Activated naive CD8-positive, alpha-beta T cell treated with anti-CD3 and anti-CD28 coated beads, Interleukin-2, amount 10 ng/mL, durations not matched to agents 7 days and 5 days (primary cell): ENCODE measurements at regions not wholly inside any gene's neighbourhood (a gene's known extent, or its start where the extent isn't known, plus 50 kb on each side); places are given as distances from the start of the nearest gene placed in this dataset.

ENCODE experiments used
- ATAC-seq: fragments of 150-1000 bp; cut with Tn5 transposase; one replicate; pipeline ENCODE4 v1.10.0; 2021; ENCODE audit warnings: low read depth, moderate library complexity
- POLR2A ChIA-PET: fragments of 350-600 bp; sonication (Branson Sonifier 250); formaldehyde crosslinking; loops from one replicate; lab custom pipeline; 2021; ENCODE audit warnings: antibody characterized with exemption; lab: Charles Lee
- DNase-seq: peaks from one replicate; pipeline ENCODE4 v3.0.0; 2021
- H3K27ac Mint-ChIP-seq: one replicate; pipeline ENCODE4 v1.8.0; 2022; ENCODE audit warnings: mild to moderate bottlenecking, mixed read lengths
- H3K27me3 Mint-ChIP-seq: one replicate; pipeline ENCODE4 v1.8.0; 2022; ENCODE audit warnings: mild to moderate bottlenecking, moderate library complexity, mixed read lengths
- H3K36me3 Mint-ChIP-seq: one replicate; pipeline ENCODE4 v1.8.0; 2021; ENCODE audit warnings: mild to moderate bottlenecking, mixed read lengths
- H3K4me1 Mint-ChIP-seq: one replicate; pipeline ENCODE4 v1.8.0; 2021; ENCODE audit warnings: mixed read lengths
- H3K4me3 Mint-ChIP-seq: one replicate; pipeline ENCODE4 v1.8.0; 2022; ENCODE audit warnings: mild to moderate bottlenecking, moderate library complexity, mixed read lengths
- H3K9me3 Mint-ChIP-seq: one replicate; pipeline ENCODE4 v1.8.0; 2021; ENCODE audit warnings: mixed read lengths

DNA sequence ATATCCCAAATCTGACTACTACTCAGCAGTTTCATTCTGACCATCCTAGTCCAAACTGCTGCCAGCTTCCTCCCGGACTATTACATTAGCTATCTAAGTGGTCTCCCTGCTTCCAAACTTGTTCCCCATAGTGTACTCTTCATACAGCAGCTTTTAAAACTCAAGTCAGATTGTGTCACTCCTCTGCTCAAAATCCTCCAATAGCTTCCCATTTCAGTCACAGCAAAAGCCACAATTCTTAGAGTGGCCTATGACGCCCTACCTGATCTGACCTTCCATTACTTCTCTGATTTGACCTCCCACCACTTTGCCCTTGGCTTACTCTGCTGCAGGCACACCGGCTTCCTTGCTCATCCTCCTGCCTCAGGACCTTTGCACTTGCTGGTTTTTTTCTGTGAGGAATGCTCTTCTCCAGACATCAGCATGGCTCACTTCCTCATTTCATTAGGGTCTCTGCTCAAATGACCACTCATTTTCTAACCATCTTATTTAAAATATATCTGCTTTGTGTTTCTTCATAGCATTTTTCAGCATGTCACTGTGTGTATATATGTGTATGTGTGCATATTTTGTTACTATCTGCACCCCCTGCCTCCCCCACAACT lies 111.1 kb upstream of the DTNBP1 start:
- Mint-ChIP-seq H3K27me3 (no peaks in the 10 kb centered on the region), H3K9me3 (no peaks in the 10 kb centered on the region), H3K4me1 (peaks cover 4% of the 10 kb centered on the region), H3K4me3 (no peak overlapping the region), H3K27ac (no peak overlapping the region), H3K36me3 (no peaks in the 10 kb centered on the region)
- ATAC-seq (no peak), DNase-seq (no peak)
- POLR2A ChIA-PET: no interaction called here

DNA sequence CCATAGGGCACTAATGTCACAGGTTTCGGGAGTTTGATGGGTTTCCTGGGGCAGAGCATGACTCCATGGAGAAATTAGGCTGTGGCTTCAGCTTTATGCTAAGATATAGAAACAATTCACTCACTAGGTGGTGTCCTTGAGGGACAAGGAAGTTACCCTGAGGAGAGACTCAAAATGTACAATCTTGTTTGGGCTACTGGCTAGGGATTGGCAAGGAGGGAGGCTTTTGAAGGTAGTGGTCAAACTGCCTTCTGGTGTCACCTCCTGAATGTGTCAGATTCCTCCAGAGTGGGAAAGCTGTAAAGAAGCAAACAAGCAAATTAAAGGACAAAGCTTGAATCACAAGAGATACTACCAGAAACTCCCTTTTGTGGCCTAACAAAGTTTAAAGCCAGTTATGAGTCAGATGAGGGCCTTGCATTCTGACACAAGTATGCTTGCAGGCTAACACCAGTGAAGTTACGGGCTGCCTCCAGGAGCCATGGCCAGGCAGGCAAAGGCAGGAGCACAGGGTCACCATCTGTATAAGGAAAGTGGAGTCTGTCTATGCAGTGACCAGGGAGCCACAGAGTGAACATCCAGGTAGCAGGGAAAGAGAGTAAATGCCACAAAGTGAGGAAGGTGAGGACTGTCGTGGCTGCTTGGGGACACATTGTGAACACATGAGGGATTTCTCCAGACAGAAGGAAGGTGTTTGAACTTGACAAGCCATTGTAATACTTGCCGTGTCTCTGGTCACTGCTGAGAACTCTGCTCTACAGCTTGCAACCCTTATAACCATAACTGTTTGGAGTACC lies 107.7 kb upstream of the DTNBP1 start:
- no peaks in the 10 kb centered on the region for H3K27me3 Mint-ChIP-seq
- H3K4me3 Mint-ChIP-seq: no peak overlapping the region
- no peaks in the 10 kb centered on the region for H3K36me3 Mint-ChIP-seq
- ATAC-seq: no peak
- no peak for DNase-seq
- POLR2A ChIA-PET: no interaction called here
- no peaks in the 10 kb centered on the region for H3K9me3 Mint-ChIP-seq
- peaks cover 2% of the 10 kb centered on the region for H3K4me1 Mint-ChIP-seq
- no peak overlapping the region for H3K27ac Mint-ChIP-seq

DNA sequence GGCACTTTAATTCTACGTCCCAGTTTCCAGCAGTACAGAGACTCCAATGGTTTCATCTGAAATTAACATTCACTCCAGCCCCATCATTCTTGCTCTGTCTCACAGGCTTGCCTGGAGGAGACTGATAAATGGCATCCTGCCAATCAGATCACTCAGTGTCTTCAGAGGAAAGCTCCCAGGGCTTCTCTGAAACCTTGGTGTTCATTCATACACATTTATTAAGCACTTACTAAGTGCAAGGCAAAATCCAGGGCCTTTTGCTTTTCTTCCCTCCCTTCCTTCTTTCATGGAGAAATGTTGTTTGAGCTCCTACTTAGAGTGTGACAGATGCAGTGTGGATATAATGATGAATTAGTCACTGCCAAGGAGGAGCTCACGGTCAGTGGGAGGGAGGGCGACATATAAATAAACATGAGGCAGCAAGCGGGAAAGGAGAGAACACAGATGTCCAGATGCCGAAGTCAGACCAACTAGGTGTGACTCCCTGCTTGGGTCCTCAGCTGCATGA lies 106.7 kb upstream of the DTNBP1 start:
- H3K36me3 Mint-ChIP-seq: no peaks in the 10 kb centered on the region
- ATAC-seq (no peak), DNase-seq (no peak)
- H3K4me3 Mint-ChIP-seq: no peak overlapping the region
- H3K4me1 Mint-ChIP-seq: peaks cover 2% of the 10 kb centered on the region
- no peaks in the 10 kb centered on the region for H3K9me3 Mint-ChIP-seq
- POLR2A ChIA-PET: no interaction called here
- no peak overlapping the region for H3K27ac Mint-ChIP-seq
- no peaks in the 10 kb centered on the region for H3K27me3 Mint-ChIP-seq

DNA sequence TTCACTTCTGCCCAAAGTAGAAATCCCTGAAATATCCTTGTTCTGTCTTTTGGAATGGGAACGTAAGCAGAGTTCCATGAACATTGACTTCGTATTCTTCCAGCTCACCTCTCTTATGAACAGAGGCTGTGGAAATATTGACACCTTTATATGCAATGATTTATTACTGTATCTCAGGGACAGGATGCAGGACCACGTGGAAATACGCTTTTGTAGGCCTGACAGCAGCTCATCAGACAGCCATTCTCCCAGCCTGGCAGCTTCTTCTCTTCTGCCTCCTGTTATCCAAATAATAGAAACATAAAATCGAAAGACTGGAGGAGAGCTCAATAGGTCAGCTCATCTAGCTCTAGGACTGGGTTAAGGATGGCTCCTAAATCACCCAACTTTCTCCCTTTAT lies 106.2 kb upstream of the DTNBP1 start:
- H3K4me3 Mint-ChIP-seq: no peak overlapping the region
- no peaks in the 10 kb centered on the region for H3K36me3 Mint-ChIP-seq

DNA sequence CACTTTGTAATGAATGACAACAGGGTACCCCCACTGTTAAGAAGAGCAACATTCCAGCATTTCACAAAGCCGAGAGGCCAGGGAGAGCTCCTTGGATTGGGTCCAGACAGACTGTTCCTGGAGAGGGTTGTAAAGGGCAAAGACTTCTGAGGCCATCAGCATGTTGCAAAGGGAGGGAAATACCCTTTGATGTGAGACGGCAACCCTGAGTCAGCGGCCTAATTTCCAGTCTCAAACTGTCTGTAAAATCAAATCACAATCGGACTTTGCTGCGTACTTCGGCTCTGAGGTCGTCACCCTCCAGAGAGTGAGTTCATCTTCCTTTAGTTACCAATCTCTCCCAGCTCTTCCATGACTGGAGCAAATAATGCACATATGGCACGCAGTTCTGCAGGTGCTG lies 101.0 kb upstream of the DTNBP1 start:
- ATAC-seq: no peak
- no peaks in the 10 kb centered on the region for H3K36me3 Mint-ChIP-seq
- no peak for DNase-seq
- no peaks in the 10 kb centered on the region for H3K4me1 Mint-ChIP-seq
- no peak overlapping the region for H3K4me3 Mint-ChIP-seq
- no peak overlapping the region for H3K27ac Mint-ChIP-seq
- no peaks in the 10 kb centered on the region for H3K27me3 Mint-ChIP-seq
- no peaks in the 10 kb centered on the region for H3K9me3 Mint-ChIP-seq
- POLR2A ChIA-PET: no interaction called here

More for the DNA sequence above, 106.2 kb upstream of the DTNBP1 start:
- no peak for ATAC-seq
- Mint-ChIP-seq H3K27ac (no peak overlapping the region), H3K4me1 (peaks cover 2% of the 10 kb centered on the region), H3K27me3 (no peaks in the 10 kb centered on the region), H3K9me3 (no peaks in the 10 kb centered on the region)
- no peak for DNase-seq
- POLR2A ChIA-PET: no interaction called here

DNA sequence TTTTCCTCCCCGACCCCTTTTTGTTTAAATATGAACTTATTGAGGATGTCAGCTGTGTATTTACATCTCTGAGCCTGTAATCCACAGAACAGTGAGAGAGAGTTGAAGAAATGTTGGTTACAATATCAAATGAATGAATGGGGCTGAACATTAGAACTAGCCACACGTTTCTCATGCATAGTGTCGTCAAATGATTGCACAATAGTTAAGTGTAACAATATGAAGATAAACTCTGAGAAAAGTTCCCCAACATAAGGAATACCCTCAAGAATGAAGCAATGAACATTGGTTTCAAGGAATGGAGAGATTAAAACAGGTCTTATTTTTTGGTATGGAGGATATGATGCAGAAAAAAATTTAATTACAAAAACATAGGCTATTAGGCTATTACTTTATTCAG lies 100.5 kb upstream of the DTNBP1 start:
- H3K4me3 Mint-ChIP-seq: no peak overlapping the region

DNA sequence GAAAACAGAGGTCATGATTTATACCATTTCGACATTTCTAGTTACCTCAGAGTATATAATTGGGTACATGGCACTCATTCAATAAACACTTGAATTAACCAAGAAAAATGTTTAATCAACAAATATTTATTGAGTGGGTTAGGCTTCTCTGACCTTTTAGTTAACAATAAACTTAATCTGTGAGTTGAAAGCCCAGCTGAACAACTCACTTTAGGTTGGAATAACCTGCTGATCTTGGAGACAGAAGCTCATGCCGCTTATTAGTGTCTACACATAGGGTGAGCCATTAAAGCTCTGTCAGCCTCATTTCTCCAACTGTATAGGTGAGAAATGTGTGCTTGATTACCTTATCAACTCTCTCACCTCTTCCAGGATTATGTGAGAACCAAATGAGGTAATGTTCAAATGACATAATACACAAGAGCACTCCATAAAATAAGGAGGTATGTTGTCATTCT lies 98.2 kb upstream of the DTNBP1 start:
- POLR2A ChIA-PET: no interaction called here
- H3K27me3 Mint-ChIP-seq: no peaks in the 10 kb centered on the region
- H3K9me3 Mint-ChIP-seq: no peaks in the 10 kb centered on the region
- ATAC-seq (no peak), DNase-seq (no peak)
- no peaks in the 10 kb centered on the region for H3K4me1 Mint-ChIP-seq
- H3K4me3 Mint-ChIP-seq: no peak overlapping the region
- no peaks in the 10 kb centered on the region for H3K36me3 Mint-ChIP-seq
- H3K27ac Mint-ChIP-seq: no peak overlapping the region

More for the DNA sequence above, 100.5 kb upstream of the DTNBP1 start:
- no peaks in the 10 kb centered on the region for H3K36me3 Mint-ChIP-seq
- no peak overlapping the region for H3K27ac Mint-ChIP-seq
- POLR2A ChIA-PET: no interaction called here
- DNase-seq (no peak), ATAC-seq (no peak)
- H3K9me3 Mint-ChIP-seq: no peaks in the 10 kb centered on the region
- H3K4me1 Mint-ChIP-seq: no peaks in the 10 kb centered on the region
- H3K27me3 Mint-ChIP-seq: no peaks in the 10 kb centered on the region

DNA sequence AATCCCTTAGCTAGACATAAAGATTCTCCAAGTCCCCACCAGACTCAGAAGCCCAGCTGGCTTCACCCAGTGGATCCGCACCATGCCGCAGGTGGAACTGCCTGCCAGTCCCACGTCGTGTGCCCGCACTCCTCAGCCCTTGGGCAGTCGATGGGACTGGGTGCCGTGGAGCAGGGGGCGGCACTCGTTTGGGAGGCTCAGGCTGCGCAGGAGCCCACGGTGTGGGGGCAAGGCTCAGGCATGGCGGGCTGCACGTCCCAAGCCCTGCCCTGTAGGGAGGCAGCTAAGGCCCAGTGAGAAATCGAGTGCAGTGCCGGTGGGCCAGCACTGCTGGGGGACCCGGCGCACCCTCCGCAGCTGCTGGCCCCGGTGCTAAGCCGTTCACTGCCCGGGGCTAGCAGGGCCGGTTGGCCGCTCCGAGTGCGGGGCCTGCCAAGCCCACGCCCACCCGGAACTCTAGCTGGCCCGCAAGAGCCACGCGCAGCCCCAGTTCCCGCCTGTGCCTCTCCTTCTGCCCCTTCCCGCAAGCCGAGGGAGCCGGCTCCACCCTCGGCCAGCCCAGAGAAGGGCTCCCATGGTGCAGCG lies 95.9 kb upstream of the DTNBP1 start:
- no peak for DNase-seq
- POLR2A ChIA-PET: no interaction called here
- no peak overlapping the region for H3K4me3 Mint-ChIP-seq
- no peaks in the 10 kb centered on the region for H3K9me3 Mint-ChIP-seq
- no peak overlapping the region for H3K27ac Mint-ChIP-seq
- no peaks in the 10 kb centered on the region for H3K36me3 Mint-ChIP-seq
- H3K27me3 Mint-ChIP-seq: no peaks in the 10 kb centered on the region
- no peaks in the 10 kb centered on the region for H3K4me1 Mint-ChIP-seq
- ATAC-seq: no peak

DNA sequence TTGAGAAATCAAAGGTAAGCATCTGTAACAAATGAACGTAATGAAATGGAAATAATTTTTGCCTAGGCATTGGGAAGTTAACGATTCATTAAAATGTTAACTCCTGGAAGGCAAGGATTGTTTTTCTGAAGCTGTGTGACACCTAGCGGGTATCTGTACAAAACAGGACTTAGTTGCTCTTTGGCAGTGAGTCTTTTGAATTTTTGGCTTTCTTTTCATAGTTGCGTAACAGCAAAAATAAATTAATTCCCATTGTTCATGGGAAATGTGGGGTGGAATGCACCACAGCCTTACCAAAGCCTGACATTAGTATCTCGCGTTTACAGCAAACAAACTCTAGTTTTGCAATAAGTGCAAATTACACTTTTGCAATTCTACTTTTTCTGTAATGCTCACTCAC lies 92.7 kb upstream of the DTNBP1 start:
- Mint-ChIP-seq H3K27me3 (peaks cover 3% of the 10 kb centered on the region), H3K36me3 (no peaks in the 10 kb centered on the region), H3K4me3 (no peak overlapping the region), H3K27ac (no peak overlapping the region), H3K9me3 (no peaks in the 10 kb centered on the region), H3K4me1 (no peaks in the 10 kb centered on the region)
- ATAC-seq (no peak), DNase-seq (no peak)
- POLR2A ChIA-PET: no interaction called here

DNA sequence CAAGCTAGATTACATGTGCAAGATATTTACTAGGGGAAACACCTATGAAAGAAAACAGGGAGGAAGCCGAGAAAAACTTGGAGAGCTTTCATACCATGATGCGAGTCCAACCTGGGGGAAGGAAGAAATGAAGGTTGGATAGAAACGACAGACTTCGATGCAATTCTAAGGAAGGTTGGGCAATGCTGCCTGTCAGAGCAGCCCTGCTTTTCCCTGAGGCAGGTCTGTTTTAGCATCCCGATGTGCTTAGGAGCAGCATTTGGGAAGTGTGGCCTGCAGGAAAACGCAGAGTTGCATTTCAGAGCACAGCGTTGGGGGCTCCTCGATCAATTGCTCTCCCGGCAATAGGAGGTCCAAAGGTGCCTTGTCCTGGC lies 91.9 kb upstream of the DTNBP1 start:
- no peaks in the 10 kb centered on the region for H3K36me3 Mint-ChIP-seq
- H3K4me1 Mint-ChIP-seq: no peaks in the 10 kb centered on the region
- POLR2A ChIA-PET: interaction anchor here (0.6 kb wide), 1 partner anchor 47 kb away, joined by 3 read pairs; no protein-coding TSS in a partner anchor
- no peaks in the 10 kb centered on the region for H3K9me3 Mint-ChIP-seq
- no peak overlapping the region for H3K27ac Mint-ChIP-seq
- H3K27me3 Mint-ChIP-seq: peaks cover 3% of the 10 kb centered on the region
- DNase-seq (no peak), ATAC-seq (no peak)
- H3K4me3 Mint-ChIP-seq: no peak overlapping the region

DNA sequence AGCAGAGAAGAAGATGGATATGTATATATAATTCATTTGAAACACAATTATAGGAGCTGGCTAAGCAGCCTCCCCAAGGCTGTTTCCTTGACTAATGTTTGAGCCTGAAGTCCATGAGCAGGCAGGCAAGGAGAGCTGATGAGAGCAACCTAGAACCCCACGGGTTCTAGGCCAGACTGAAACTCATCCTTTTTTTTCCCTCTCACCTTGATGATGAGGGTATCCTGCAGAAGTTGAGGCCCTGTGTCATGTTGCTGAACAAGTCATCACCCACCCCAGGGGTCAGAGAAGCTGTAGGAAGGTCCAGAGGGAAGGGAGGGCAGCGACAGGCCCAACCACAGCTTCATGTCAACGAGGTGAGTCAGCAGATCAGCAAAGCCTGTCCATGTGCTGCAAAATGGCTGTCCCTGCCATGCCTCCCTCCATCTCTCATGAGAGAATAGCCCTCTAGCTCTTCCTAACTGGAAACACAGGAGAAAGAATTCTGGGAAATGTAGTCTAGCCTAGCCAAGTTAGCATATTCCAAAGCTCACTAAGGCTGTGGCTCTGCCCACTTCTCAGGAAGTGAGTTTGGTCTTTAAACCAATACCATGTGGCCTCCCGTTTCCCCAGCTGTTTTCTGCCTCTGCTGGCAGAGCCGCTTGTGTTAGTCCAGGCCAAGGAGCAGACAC lies 91.3 kb upstream of the DTNBP1 start:
- Mint-ChIP-seq H3K9me3 (no peaks in the 10 kb centered on the region), H3K4me3 (no peak overlapping the region), H3K36me3 (no peaks in the 10 kb centered on the region), H3K4me1 (no peaks in the 10 kb centered on the region), H3K27me3 (peaks cover 3% of the 10 kb centered on the region), H3K27ac (no peak overlapping the region)
- POLR2A ChIA-PET: interaction anchor here (0.6 kb wide), 1 partner anchor 47 kb away, joined by 3 read pairs; no protein-coding TSS in a partner anchor
- DNase-seq: no peak
- ATAC-seq: no peak

DNA sequence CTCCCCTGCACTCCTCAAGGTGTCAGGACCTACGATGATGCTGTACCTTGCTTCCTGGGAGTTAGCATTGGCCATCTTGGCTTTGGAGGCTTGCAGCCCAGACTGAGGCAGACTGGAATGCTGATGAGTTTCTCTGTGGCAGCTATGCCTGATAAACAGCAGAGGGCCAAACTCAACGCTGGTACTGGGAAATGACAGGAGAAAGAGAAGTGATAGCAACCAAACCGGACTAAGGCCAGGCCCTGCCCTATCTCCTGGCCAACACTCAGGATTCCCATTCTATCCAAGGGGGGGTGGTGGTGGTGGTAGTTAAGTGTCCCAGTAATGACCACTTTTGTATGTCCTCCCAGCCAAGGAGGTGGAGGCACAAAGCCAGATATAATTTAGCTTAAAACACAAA lies 90.0 kb upstream of the DTNBP1 start:
- no peak for DNase-seq
- Mint-ChIP-seq H3K27me3 (peaks cover 3% of the 10 kb centered on the region), H3K4me3 (no peak overlapping the region), H3K4me1 (no peaks in the 10 kb centered on the region), H3K9me3 (no peaks in the 10 kb centered on the region), H3K27ac (no peak overlapping the region), H3K36me3 (no peaks in the 10 kb centered on the region)
- POLR2A ChIA-PET: no interaction called here
- no peak for ATAC-seq

DNA sequence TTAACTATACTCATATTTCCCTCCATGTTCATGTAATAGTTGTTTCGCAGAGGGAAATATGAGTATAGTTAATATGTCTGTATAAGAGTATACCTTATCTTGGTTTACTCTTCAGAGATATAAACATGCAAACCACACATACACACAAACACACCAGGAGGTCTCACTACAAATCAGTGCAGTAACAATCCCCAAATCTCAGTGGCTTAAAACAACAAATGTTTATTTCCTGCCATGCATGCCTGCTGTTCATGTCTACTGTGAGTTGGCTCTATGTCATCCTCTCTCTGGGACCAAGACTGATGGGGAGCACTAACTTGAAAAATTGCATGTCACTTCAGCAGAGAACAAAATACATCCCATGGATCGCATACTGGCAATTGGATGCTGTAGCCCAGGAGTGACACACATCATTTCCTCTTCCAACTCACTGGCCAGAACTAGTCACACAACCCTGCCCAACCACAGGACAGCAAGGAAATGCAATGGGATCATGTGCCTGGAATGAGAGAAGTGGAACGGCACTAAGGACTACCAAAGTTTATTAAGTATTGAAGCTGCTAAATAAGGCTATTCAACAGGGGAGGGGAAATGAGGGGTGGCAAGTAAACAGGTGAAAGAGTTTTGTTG lies 89.0 kb upstream of the DTNBP1 start:
- Mint-ChIP-seq H3K9me3 (no peaks in the 10 kb centered on the region), H3K4me3 (no peak overlapping the region), H3K4me1 (no peaks in the 10 kb centered on the region), H3K27me3 (peaks cover 3% of the 10 kb centered on the region), H3K36me3 (no peaks in the 10 kb centered on the region), H3K27ac (no peak overlapping the region)
- POLR2A ChIA-PET: no interaction called here
- ATAC-seq (no peak), DNase-seq (no peak)
